Heart right ventricle (tissue), 16 donors: ENCODE measurements at regions not wholly inside any gene's neighbourhood (a gene's known extent, or its start where the extent isn't known, plus 50 kb on each side); places are given as distances from the start of the nearest gene placed in this dataset.

ENCODE experiments used
- ATAC-seq, 8 donors: fragments of 200-7000 bp; cut with Tn5 transposase; one replicate each; pipeline ENCODE4 v1.9.1; 2020; ENCODE audit warnings: mild to moderate bottlenecking in 8 of 8, moderate library complexity in 8 of 8, moderate number of reproducible peaks in 1 of 8
- DNase-seq, 2 donors: peaks; one replicate each; pipeline ENCODE4 v3.0.0-alpha.2; 2020
- H3K27ac ChIP-seq, 10 donors: fragments of 200-600 bp; sonication (generic) in 2 of 10; one replicate each; pipeline versions ENCODE4 v1.5.0 to v1.8.0; 2020 to 2022; ENCODE audit warnings: mild to moderate bottlenecking in 3 of 10
- H3K27me3 ChIP-seq, 7 donors: fragments of 200-600 bp; one replicate each; pipeline ENCODE4 v1.8.0; 2021 to 2022; ENCODE audit warnings: mild to moderate bottlenecking in 2 of 7
- H3K36me3 ChIP-seq, 9 donors: fragments of 200-600 bp; sonication (generic) in 1 of 9; one replicate each; pipeline versions ENCODE4 v1.5.0 to v1.8.0; 2020 to 2022; ENCODE audit warnings: mild to moderate bottlenecking in 2 of 9
- H3K4me1 ChIP-seq, 9 donors: fragments of 200-600 bp; sonication (generic) in 1 of 9; one replicate each; pipeline versions ENCODE4 v1.5.0 to v1.8.0; 2020 to 2022; ENCODE audit warnings: mild to moderate bottlenecking in 4 of 9
- H3K4me3 ChIP-seq, 10 donors: fragments of 200-600 bp; sonication (generic) in 2 of 10; one replicate each; pipeline versions ENCODE4 v1.5.0 to v1.8.0; 2020 to 2022; ENCODE audit warnings: mild to moderate bottlenecking in 7 of 10, moderate library complexity in 2 of 10
- H3K9me3 ChIP-seq, 11 donors: fragments of 200-600 bp in 10 of 11; sonication (generic) in 2 of 11; one replicate each; pipeline versions ENCODE4 v1.5.0 to v1.8.0; 2013 to 2022; ENCODE audit warnings: mild to moderate bottlenecking in 2 of 11, control low read depth in 1 of 11, moderate library complexity in 1 of 11
- WGBS, 2 donors: extraction: QIAGEN DNeasy Blood & Tissue Kit; methylation state at CpG; one replicate each; pipeline ENCODE4 v1.1.7; 2013; ENCODE audit warnings: inconsistent platforms in 1 of 2; 5-methylcytosine and 5-hydroxymethylcytosine counted together
- intact Hi-C, 10 donors: fragments of 100-400 bp; cut with DNase I; formaldehyde crosslinking; loops; one replicate each; pipeline versions ENCODE4 v1.11.1 to v1.14.2; 2022
- TF ChIP-seq, protein P1 (sequence below), 9 donors: fragments of 200-600 bp; sonication (generic) in 2 of 9; IDR thresholded peaks; one replicate each; pipeline versions ENCODE4 v1.5.0 to v1.8.0; 2021 to 2022; ENCODE audit warnings: antibody characterized with exemption in 9 of 9, mild to moderate bottlenecking in 5 of 9, moderate library complexity in 1 of 9
- donor health status: Arrhythmogenic right ventricular cardiomyopathy.
- donor health status: ischemic (EF 13 %, LVEDD 7.1; RV severe dilation, severe dysfunction).
- donor health status: healthy with polysubstance abuse.
- donor health status: DM: no; HTN: yes; CAD: no.
- donor health status: DM: no; HTN: no; CAD: no.
- donor health status: ischemic (EF 25% LVEDD 6.9; RV normal size, moderate dysfunction).
- donor health status: ischemic (EF 25% LVEDD 5.7; RV mildly dilated, moderate dysfunction).
- donor health status: healthy.
- donor health status: DM: yes; HTN: yes; CAD: no.
- donor health status: Ischemic cardiomyopathy.
- donor health status: ischemic (EF 35%, LVEDD 5.7; RV mildly dilated, moderate dysfunction).
- donor health status: nonischemic (EF 11% LVEDD 7.7; RV severe dilation, severe dysfunction).
- donor health status: DM: yes; HTN: yes; CAD: no.
- donor health status: PGD.
- donor health status: ischemic (EF 29% LVEDD 5.4; RV normal size, mild dysfunction).
- donor health status: nonischemic (EF 23%, LVEDD 6.1; RV moderate dilation, normal function).

DNA sequence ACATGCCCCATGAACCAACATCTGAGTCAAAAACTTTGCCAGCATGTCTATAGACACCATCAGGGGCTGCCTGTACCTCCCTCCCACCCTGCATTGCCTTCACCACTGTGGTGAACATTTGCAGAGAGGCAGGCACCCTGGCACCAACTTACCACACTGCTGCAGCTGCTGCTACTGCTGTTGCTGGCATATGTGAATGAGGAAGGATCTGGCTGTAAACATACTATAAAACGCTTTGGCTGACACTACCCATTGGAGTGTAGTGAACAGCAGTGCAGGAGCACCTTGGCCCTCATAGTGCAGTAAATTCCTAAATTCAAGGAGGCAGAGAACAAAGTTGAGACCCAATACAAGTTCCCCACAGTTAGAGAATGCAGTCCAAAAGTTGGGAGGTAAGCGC, 90.6 kb upstream of the SPIN4 start:
- no peak for ATAC-seq
- 92 to 100% methylated on average over 2 of the region's 2 CpGs for WGBS, 2 donors
- no peak overlapping the region for H3K4me3 ChIP-seq
- no peaks in the 10 kb centered on the region for H3K36me3 ChIP-seq
- no peak for DNase-seq
- H3K9me3 ChIP-seq, result peaks cover 0 to 11% (median 0%) of the 10 kb centered on the region in 11 donors
- intact Hi-C loops, result no loop called here
- no peaks in the 10 kb centered on the region for H3K4me1 ChIP-seq
- no peaks in the 10 kb centered on the region for H3K27me3 ChIP-seq
- TF ChIP-seq, protein P1, sequence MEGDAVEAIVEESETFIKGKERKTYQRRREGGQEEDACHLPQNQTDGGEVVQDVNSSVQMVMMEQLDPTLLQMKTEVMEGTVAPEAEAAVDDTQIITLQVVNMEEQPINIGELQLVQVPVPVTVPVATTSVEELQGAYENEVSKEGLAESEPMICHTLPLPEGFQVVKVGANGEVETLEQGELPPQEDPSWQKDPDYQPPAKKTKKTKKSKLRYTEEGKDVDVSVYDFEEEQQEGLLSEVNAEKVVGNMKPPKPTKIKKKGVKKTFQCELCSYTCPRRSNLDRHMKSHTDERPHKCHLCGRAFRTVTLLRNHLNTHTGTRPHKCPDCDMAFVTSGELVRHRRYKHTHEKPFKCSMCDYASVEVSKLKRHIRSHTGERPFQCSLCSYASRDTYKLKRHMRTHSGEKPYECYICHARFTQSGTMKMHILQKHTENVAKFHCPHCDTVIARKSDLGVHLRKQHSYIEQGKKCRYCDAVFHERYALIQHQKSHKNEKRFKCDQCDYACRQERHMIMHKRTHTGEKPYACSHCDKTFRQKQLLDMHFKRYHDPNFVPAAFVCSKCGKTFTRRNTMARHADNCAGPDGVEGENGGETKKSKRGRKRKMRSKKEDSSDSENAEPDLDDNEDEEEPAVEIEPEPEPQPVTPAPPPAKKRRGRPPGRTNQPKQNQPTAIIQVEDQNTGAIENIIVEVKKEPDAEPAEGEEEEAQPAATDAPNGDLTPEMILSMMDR (IDR thresholded peaks at IDR 0.05), result no peak
- no peak overlapping the region for H3K27ac ChIP-seq

DNA sequence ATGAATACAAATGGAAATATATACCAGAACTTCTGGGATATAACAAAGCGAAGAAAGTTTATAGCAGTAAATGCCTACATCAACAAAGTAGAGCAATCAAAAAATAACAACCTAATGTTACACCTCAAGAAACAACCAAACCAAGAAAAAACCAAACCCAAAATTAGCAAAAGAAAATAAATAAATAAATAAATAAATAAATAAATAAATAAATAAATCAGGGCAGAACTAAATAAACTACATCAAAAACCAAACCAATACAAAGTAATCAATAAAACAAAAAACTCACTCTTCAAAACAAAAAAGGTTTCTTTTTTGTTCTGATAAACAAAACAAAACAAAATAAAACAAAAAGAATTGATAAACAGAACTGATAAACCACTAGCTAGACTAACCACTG, 88.4 kb upstream of the SPIN4 start:
- Histone ChIP-seq H3K36me3 (no peaks in the 10 kb centered on the region), H3K9me3 (peaks cover 0 to 10% (median 0%) of the 10 kb centered on the region in 11 donors), H3K27me3 (no peaks in the 10 kb centered on the region), H3K4me1 (no peaks in the 10 kb centered on the region), H3K27ac (no peak overlapping the region), H3K4me3 (no peak overlapping the region)
- intact Hi-C loops, result no loop called here
- WGBS, 2 donors, result 100% methylated on average over 1 of the region's 1 CpG
- ATAC-seq (no peak), DNase-seq (no peak)
- TF ChIP-seq, protein P1 (IDR thresholded peaks at IDR 0.05), result no peak

GRCh38 chrX:63436865-63437264, 85.7 kb upstream of the SPIN4 start:
- no peaks in the 10 kb centered on the region for H3K27me3 ChIP-seq
- H3K9me3 ChIP-seq, result peaks cover 0 to 10% (median 0%) of the 10 kb centered on the region in 11 donors
- H3K27ac ChIP-seq, result no peak overlapping the region
- intact Hi-C loops, result no loop called here
- DNase-seq (no peak), ATAC-seq (no peak)
- H3K4me3 ChIP-seq, result no peak overlapping the region
- WGBS, 2 donors, result 69 to 73% methylated on average over 1 of the region's 1 CpG
- no peaks in the 10 kb centered on the region for H3K36me3 ChIP-seq
- no peaks in the 10 kb centered on the region for H3K4me1 ChIP-seq
- TF ChIP-seq, protein P1 (IDR thresholded peaks at IDR 0.05), result no peak

DNA sequence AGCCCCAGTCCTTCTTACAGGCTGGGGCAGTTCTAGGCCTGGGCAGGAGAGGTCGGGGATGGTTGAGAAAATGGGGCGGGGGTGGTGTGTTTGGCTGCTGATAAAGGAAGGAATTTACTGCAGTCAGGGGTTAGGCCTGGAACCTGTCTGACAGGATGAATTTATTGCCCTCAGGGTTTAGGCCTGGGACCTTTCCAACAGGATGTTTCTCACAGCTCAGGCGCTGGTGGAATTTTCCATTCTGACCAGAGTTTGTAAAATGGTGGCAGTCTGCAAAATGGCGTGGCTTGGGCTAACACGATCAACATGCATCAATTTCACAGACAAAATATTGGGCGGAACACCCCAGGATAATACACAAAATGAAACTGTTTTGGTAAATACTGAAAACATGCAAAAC, 83.5 kb upstream of the SPIN4 start:
- no peak for DNase-seq
- no peaks in the 10 kb centered on the region for H3K27me3 ChIP-seq
- no peak overlapping the region for H3K27ac ChIP-seq
- no peak for ATAC-seq
- H3K4me3 ChIP-seq, result no peak overlapping the region
- TF ChIP-seq, protein P1 (IDR thresholded peaks at IDR 0.05), result no peak
- H3K9me3 ChIP-seq, result no peaks in the 10 kb centered on the region
- intact Hi-C loops, result no loop called here
- 73 to 81% methylated on average over 6 of the region's 6 CpGs for WGBS, 2 donors
- H3K4me1 ChIP-seq, result no peaks in the 10 kb centered on the region
- H3K36me3 ChIP-seq, result no peaks in the 10 kb centered on the region

DNA sequence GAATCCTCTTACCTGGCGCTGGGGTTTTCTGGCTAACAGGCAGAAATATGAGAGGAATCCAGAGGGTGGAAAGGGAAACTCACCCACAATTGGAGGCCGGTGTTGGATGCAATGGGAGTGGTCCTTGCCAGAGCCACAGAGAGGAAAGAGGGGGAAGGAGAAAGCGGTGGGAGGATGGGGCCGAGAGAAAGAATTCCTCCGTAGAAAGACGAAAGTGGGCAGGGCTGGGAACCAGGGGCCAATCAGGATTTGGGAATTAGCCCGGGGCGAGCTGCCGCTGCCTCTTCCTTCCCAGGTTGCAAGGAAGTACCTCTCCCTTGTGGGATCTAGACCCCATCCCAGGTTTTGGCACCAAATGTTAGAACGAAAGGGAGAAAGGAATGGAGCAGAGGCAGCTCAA, 83.1 kb upstream of the SPIN4 start:
- no peak overlapping the region for H3K27ac ChIP-seq
- intact Hi-C loops, result no loop called here
- TF ChIP-seq, protein P1 (IDR thresholded peaks at IDR 0.05), result no peak
- H3K4me3 ChIP-seq, result no peak overlapping the region
- H3K27me3 ChIP-seq, result no peaks in the 10 kb centered on the region
- no peaks in the 10 kb centered on the region for H3K4me1 ChIP-seq
- no peaks in the 10 kb centered on the region for H3K9me3 ChIP-seq
- WGBS, 2 donors, result 95% methylated on average over 10 of the region's 10 CpGs
- ATAC-seq, result no peak
- DNase-seq, result no peak
- no peaks in the 10 kb centered on the region for H3K36me3 ChIP-seq
